SKM-1 (cell line): ENCODE measurements at regions not wholly inside any gene's neighbourhood (a gene's known extent, or its start where the extent isn't known, plus 50 kb on each side); places are given as distances from the start of the nearest gene placed in this dataset.
"Not testable (repeated sequence)": the region's sequence is repeated elsewhere in the genome, so short reads cannot be mapped to it uniquely, and the experiment has no call there.

Source experiments
- DNase-seq: peaks from one replicate; lab custom pipeline; 2025; ENCODE audit not compliant: unreplicated experiment; lab: John Stamatoyannopoulos, UW

GRCh38 chr14:39558525-39558924 lies 126.3 kb upstream of the FBXO33 start:
- DNase-seq: no peak

GRCh38 chr14:39555749-39556148 lies 123.5 kb upstream of the FBXO33 start:
- DNase-seq: no peak

GRCh38 chr14:39554576-39554975 lies 122.3 kb upstream of the FBXO33 start:
- DNase-seq: no peak

- no peak for DNase-seq
Observed at GRCh38 chr14:39548358-39548757, 116.1 kb upstream of the FBXO33 start.

GRCh38 chr14:39547845-39548244 lies 115.6 kb upstream of the FBXO33 start:
- no peak for DNase-seq

GRCh38 chr14:39505812-39506211 lies 73.6 kb upstream of the FBXO33 start:
- DNase-seq: no peak

- no peak for DNase-seq
Observed at GRCh38 chr14:39500253-39500652, 68.0 kb upstream of the FBXO33 start.

GRCh38 chr14:39499514-39499913 lies 67.3 kb upstream of the FBXO33 start:
- DNase-seq: no peak

GRCh38 chr14:39497677-39498076 lies 65.4 kb upstream of the FBXO33 start:
- not testable (repeated sequence) for DNase-seq

- no peak for DNase-seq
Observed at GRCh38 chr14:39492267-39492666, 60.0 kb upstream of the FBXO33 start.

- DNase-seq: no peak
Observed at GRCh38 chr14:39491134-39491571, 58.9 kb upstream of the FBXO33 start.

GRCh38 chr14:39488600-39488999 lies 56.4 kb upstream of the FBXO33 start:
- no peak for DNase-seq

- DNase-seq: no peak
Observed at GRCh38 chr14:39483682-39484081, 51.4 kb upstream of the FBXO33 start.
